Mononuclear cell (primary cell): ENCODE measurements at regions not wholly inside any gene's neighbourhood (a gene's known extent, or its start where the extent isn't known, plus 50 kb on each side); places are given as distances from the start of the nearest gene placed in this dataset.
"Not testable (repeated sequence)": the region's sequence is repeated elsewhere in the genome, so short reads cannot be mapped to it uniquely, and the experiment has no call there.

Experiments
- H3K27me3 ChIP-seq: 2 replicates; pipeline ENCODE4 v1.6.0; 2011; ENCODE audit warnings: low read length, control low read depth; ENCODE audit not compliant: insufficient read depth
- H3K4me1 ChIP-seq: 2 replicates; pipeline ENCODE4 v1.5.1; 2011; ENCODE audit warnings: mild to moderate bottlenecking, low read length, control low read depth; ENCODE audit not compliant: insufficient read depth
- H3K4me3 ChIP-seq: 2 replicates; pipeline ENCODE4 v1.5.1; 2011; ENCODE audit warnings: mild to moderate bottlenecking, low read length, moderate library complexity
- H3K9me3 ChIP-seq: 2 replicates; pipeline ENCODE4 v1.5.1; 2011; ENCODE audit warnings: low read depth, mild to moderate bottlenecking, control low read depth, low read length

GRCh38 chrX:40366661-40367060, 214.1 kb upstream of the ATP6AP2 start:
- no peaks in the 10 kb centered on the region for H3K27me3 ChIP-seq
- no peaks in the 10 kb centered on the region for H3K9me3 ChIP-seq
- H3K4me3 ChIP-seq = no peak overlapping the region
- no peaks in the 10 kb centered on the region for H3K4me1 ChIP-seq

DNA sequence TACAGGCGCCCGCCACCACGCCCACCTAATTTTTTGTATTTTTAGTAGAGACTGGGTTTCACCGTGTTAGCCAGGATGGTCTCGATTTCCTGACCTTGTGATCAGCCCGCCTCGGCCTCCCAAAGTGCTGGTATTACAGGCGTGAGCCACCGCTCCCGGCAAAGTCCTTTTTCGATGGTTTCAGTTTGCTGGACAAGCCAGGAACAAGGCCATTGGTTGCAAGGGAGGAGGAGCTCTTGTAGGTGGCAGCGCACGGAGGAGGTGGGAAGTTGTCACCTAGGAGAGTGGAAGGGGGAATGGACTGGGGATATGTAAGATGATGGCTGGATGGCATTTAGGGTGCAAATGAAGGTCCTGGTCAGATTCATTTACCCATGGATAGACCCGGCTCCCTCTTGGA, 218.5 kb upstream of the ATP6AP2 start:
- not testable (repeated sequence) for H3K4me3 ChIP-seq, H3K27me3 ChIP-seq, H3K4me1 ChIP-seq, H3K9me3 ChIP-seq

DNA sequence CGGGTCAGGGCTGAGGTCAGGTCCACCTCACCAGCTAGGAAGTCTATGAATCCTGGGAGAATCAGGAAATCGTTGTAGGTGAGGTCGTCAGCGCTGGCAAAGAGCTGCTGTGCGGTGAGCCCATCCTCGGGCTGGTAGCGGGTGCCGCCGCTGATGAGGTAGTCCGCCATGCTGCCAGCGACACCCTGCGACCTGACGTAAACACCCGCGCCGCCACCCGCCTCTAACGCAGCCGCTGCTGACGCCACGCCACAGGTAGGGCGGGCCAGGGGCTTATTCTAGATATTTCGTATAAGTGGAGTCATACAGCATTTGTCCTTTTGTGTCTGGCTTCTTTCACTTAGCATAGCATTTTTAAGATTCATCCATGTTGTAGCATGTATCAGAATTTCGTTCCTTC, 220.2 kb upstream of the ATP6AP2 start:
- no peaks in the 10 kb centered on the region for H3K27me3 ChIP-seq
- H3K4me3 ChIP-seq = no peak overlapping the region
- H3K4me1 ChIP-seq = no peaks in the 10 kb centered on the region
- H3K9me3 ChIP-seq = no peaks in the 10 kb centered on the region

DNA sequence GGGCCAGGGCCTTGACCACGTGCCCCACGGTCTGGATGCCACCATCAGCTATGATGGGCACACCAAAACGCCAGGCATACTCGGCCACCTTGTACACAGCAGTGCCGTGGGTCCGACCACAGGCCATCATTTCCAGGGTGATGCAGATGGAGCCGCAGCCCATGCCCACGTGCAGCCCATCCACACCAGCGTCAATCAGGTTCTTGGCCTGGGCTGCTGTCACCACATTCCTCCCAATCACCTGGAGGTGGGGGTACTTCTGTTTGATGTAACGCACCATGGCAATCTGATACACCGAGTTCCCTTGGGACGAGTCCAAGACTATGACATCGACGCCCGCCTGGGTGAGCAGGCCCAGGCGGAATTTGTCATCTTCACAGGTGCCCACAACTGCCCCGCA, 221.2 kb upstream of the ATP6AP2 start:
- no peaks in the 10 kb centered on the region for H3K27me3 ChIP-seq
- no peaks in the 10 kb centered on the region for H3K9me3 ChIP-seq
- no peaks in the 10 kb centered on the region for H3K4me1 ChIP-seq
- H3K4me3 ChIP-seq = no peak overlapping the region

- Histone ChIP-seq H3K4me3 (no peak overlapping the region), H3K27me3 (no peaks in the 10 kb centered on the region), H3K4me1 (no peaks in the 10 kb centered on the region), H3K9me3 (no peaks in the 10 kb centered on the region)
Measured at GRCh38 chrX:40358994-40359393, 221.8 kb upstream of the ATP6AP2 start.

GRCh38 chrX:40349251-40349650, 231.5 kb upstream of the ATP6AP2 start:
- Histone ChIP-seq H3K27me3 (no peaks in the 10 kb centered on the region), H3K4me3 (no peak overlapping the region), H3K9me3 (no peaks in the 10 kb centered on the region), H3K4me1 (no peaks in the 10 kb centered on the region)

DNA sequence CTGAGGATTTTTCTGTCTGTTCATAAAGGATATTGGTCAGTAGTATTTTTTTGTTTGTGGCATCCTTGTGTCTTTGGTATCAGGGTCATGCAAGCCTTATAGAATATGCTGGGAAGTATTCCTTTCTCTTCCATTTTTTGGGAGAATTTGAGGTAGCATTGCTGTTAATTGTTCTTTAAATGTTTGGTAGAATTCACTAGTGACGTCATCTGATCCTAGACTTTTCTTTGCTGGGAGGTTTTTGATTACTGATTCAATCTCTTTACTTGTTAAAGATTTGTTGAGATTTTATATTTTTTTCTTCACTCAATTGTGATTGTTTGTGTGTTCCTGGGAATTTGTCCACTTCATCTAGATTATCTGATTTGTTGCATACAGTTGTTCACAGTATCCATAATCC, 234.4 kb upstream of the ATP6AP2 start:
- no peaks in the 10 kb centered on the region for H3K9me3 ChIP-seq
- no peaks in the 10 kb centered on the region for H3K27me3 ChIP-seq
- no peak overlapping the region for H3K4me3 ChIP-seq
- H3K4me1 ChIP-seq = no peaks in the 10 kb centered on the region

GRCh38 chrX:40343319-40343718, 237.5 kb upstream of the ATP6AP2 start:
- Histone ChIP-seq H3K4me1 (no peaks in the 10 kb centered on the region), H3K9me3 (no peaks in the 10 kb centered on the region), H3K27me3 (no peaks in the 10 kb centered on the region), H3K4me3 (no peak overlapping the region)

GRCh38 chrX:40340116-40340515, 240.7 kb upstream of the ATP6AP2 start:
- no peaks in the 10 kb centered on the region for H3K4me1 ChIP-seq
- no peaks in the 10 kb centered on the region for H3K27me3 ChIP-seq
- H3K9me3 ChIP-seq = no peaks in the 10 kb centered on the region
- no peak overlapping the region for H3K4me3 ChIP-seq

DNA sequence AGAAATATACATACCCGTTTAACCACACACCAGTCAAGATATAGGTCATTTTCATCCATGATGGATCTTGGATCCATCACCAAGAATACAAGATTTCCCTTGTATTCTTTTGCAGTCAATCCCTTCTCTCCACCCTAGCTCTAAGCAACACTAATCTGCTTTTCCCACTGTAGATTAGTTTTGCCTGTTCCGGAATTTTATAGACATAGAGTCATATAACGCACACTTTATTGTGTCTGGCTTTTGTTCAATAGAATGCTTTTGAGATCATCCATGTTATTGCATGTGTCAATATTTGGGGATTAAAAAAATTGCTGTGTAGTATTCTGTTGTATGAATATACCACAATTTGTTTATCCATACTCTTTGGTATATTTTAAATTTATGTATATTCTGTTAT, 235.6 kb upstream of the BCOR start:
- H3K9me3 ChIP-seq = no peaks in the 10 kb centered on the region
- H3K27me3 ChIP-seq = no peaks in the 10 kb centered on the region
- H3K4me3 ChIP-seq = no peak overlapping the region
- peaks cover 12% of the 10 kb centered on the region for H3K4me1 ChIP-seq

- Histone ChIP-seq H3K4me3 (no peak overlapping the region), H3K4me1 (peaks cover 12% of the 10 kb centered on the region)
Measured at GRCh38 chrX:40331762-40332161, 234.0 kb upstream of the BCOR start.

GRCh38 chrX:40331353-40331752, 233.6 kb upstream of the BCOR start:
- H3K4me1 ChIP-seq = peaks cover 12% of the 10 kb centered on the region
- no peak overlapping the region for H3K4me3 ChIP-seq

More at GRCh38 chrX:40331762-40332161, 234.0 kb upstream of the BCOR start:
- H3K9me3 ChIP-seq = no peaks in the 10 kb centered on the region
- no peaks in the 10 kb centered on the region for H3K27me3 ChIP-seq

DNA sequence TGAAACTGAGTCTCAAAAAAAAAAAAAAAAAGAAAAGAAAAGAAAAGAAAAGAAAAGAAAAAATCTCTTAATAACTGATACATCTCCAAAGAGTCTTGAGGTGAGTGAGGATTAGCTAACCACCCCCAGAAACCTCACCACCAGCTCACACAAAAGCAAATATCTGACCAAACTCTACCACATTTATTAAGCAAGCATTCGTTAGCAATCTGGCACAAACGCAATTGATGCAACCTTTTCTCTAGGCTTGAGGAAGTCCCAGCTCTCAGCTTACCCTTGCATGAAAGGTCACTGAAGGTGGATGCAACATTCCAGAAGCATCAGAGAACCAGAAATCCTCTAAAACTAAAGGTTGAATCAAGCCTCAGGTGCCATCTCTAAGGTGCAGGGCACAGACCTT, 231.9 kb upstream of the BCOR start:
- no peak overlapping the region for H3K4me3 ChIP-seq
- H3K4me1 ChIP-seq = peaks cover 12% of the 10 kb centered on the region
- H3K27me3 ChIP-seq = no peaks in the 10 kb centered on the region
- no peaks in the 10 kb centered on the region for H3K9me3 ChIP-seq

More at GRCh38 chrX:40331353-40331752, 233.6 kb upstream of the BCOR start:
- Histone ChIP-seq H3K27me3 (no peaks in the 10 kb centered on the region), H3K9me3 (no peaks in the 10 kb centered on the region)

GRCh38 chrX:40327085-40327484, 229.3 kb upstream of the BCOR start:
- H3K4me3 ChIP-seq = no peak overlapping the region
- H3K4me1 ChIP-seq = peaks cover 10% of the 10 kb centered on the region
- no peaks in the 10 kb centered on the region for H3K9me3 ChIP-seq
- H3K27me3 ChIP-seq = no peaks in the 10 kb centered on the region

GRCh38 chrX:40326186-40326965, 228.6 kb upstream of the BCOR start:
- no peaks in the 10 kb centered on the region for H3K27me3 ChIP-seq
- H3K9me3 ChIP-seq = no peaks in the 10 kb centered on the region
- H3K4me3 ChIP-seq = no peak overlapping the region
- peaks cover 7% of the 10 kb centered on the region for H3K4me1 ChIP-seq

- no peak overlapping the region for H3K4me3 ChIP-seq
- H3K9me3 ChIP-seq = no peaks in the 10 kb centered on the region
- H3K4me1 ChIP-seq = peaks cover 7% of the 10 kb centered on the region
- no peaks in the 10 kb centered on the region for H3K27me3 ChIP-seq
Measured at GRCh38 chrX:40325161-40325560, 227.4 kb upstream of the BCOR start.
